ENCODE measurements at regions not wholly inside any gene's neighbourhood (a gene's known extent, or its start where the extent isn't known, plus 50 kb on each side); places are given as distances from the start of the nearest gene placed in this dataset.

DNA sequence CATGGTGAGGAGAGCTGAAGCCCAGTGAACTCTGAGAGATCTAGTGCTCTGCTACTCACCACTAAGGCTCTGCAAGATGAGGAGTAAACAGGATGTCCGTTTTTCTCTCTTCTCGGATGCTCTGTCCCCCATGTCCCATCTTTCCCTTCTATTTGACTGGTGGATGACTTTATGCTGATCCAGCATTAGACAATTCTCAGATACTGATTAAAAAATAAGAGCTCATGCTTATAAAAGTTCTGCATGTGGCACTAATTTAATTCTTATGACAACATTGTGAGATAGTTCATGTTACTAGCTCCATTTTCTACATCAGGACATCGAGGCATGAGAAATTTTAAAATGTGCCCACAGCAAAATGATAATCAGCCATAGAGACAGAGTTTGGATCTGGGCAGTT is 77.0 kb downstream of the HMHB1 start:
- Histone ChIP-seq H3K27ac (ENCODE audit: low read depth, low read length, poor library complexity, severe bottlenecking) (no peak overlapping the region), H3K4me3 (ENCODE audit: low read depth, low read length, poor library complexity, severe bottlenecking) (no peak overlapping the region), H3K36me3 (ENCODE audit: insufficient read depth, low read length, poor library complexity, severe bottlenecking) (no peaks in the 10 kb centered on the region), H3K27me3 (replicated peaks; ENCODE audit: insufficient read depth, low read depth, low read length, poor library complexity) (no peaks in the 10 kb centered on the region), H3K4me1 (ENCODE audit: insufficient read depth, low read length, poor library complexity, severe bottlenecking) (peaks cover 15% of the 10 kb centered on the region), H3K9me3 (ENCODE audit: low read depth, low read length, poor library complexity, severe bottlenecking) (no peaks in the 10 kb centered on the region)
- BruUV-seq (replicated peaks), result no TSS peak
- CTCF ChIA-PET, result no interaction called here
- no peak for TF ChIP-seq EZH2 (IDR thresholded peaks at IDR 0.05; ENCODE audit: borderline replicate concordance, low read depth, low read length, poor library complexity, severe bottlenecking)
- TF ChIP-seq, protein P1, sequence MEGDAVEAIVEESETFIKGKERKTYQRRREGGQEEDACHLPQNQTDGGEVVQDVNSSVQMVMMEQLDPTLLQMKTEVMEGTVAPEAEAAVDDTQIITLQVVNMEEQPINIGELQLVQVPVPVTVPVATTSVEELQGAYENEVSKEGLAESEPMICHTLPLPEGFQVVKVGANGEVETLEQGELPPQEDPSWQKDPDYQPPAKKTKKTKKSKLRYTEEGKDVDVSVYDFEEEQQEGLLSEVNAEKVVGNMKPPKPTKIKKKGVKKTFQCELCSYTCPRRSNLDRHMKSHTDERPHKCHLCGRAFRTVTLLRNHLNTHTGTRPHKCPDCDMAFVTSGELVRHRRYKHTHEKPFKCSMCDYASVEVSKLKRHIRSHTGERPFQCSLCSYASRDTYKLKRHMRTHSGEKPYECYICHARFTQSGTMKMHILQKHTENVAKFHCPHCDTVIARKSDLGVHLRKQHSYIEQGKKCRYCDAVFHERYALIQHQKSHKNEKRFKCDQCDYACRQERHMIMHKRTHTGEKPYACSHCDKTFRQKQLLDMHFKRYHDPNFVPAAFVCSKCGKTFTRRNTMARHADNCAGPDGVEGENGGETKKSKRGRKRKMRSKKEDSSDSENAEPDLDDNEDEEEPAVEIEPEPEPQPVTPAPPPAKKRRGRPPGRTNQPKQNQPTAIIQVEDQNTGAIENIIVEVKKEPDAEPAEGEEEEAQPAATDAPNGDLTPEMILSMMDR (conservative IDR thresholded peaks at IDR 0.05; ENCODE audit: low read depth, low read length), result no peak
- no peak for DNase-seq (ENCODE audit: low spot score)
- intact Hi-C loops (cut with micrococcal nuclease; ENCODE audit: unreplicated experiment), result no loop called here
- POLR2A ChIA-PET (ENCODE audit: low non-redundant PET), result interaction anchor here (0.8 kb wide), 1 partner anchor 50 kb away, joined by 7 read pairs; no protein-coding TSS in a partner anchor

DNA sequence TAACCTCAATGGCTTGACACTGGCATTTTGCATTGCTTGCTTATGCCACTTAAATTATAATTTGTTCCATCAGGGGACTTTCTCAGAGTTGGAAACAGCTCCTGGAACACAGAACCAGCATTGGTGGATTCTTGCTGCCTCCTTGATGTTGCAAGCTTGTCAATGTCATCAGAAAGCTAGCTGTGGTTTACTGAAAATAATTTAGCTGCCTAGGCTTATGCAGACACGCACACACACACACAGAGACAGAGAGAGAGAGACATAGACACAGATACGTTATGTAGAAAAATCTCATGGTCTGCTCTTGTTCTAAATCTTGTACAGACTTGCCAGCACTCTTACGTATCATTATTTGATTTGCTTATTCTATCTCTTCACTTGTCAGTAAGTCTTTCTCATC is 78.0 kb downstream of the HMHB1 start:
- POLR2A ChIA-PET (ENCODE audit: low non-redundant PET), result interaction anchor here (0.6 kb wide), 1 partner anchor 481 kb away, joined by 3 read pairs; no protein-coding TSS in a partner anchor

DNA sequence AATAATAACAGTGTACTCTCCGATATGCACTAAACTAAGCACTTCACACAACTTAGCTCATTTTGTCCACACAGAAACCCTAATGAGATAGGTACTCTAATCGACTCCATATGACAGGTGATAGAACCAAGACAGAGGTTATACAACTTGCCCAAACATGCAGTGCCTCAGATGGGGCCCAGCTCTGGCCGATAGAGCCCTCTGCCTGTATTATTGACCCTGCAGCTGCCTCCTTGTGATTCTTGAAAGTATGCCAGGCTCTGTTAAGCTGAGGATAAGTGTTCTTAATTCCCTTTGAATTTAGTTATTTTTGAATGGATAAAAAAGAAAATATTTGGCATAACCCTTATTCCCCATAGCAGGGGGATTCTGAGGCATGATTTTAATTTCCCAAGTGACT is 78.5 kb downstream of the HMHB1 start:
- BruUV-seq (replicated peaks), result no TSS peak
- TF ChIP-seq, protein P1 (conservative IDR thresholded peaks at IDR 0.05; ENCODE audit: low read depth, low read length), result no peak
- TF ChIP-seq EZH2 (IDR thresholded peaks at IDR 0.05; ENCODE audit: borderline replicate concordance, low read depth, low read length, poor library complexity, severe bottlenecking), result no peak
- H3K4me1 ChIP-seq (ENCODE audit: insufficient read depth, low read length, poor library complexity, severe bottlenecking), result peaks cover 15% of the 10 kb centered on the region
- H3K27ac ChIP-seq (ENCODE audit: low read depth, low read length, poor library complexity, severe bottlenecking), result no peak overlapping the region
- intact Hi-C loops (cut with micrococcal nuclease; ENCODE audit: unreplicated experiment), result no loop called here
- no peaks in the 10 kb centered on the region for H3K36me3 ChIP-seq (ENCODE audit: insufficient read depth, low read length, poor library complexity, severe bottlenecking)
- CTCF ChIA-PET, result no interaction called here
- H3K4me3 ChIP-seq (ENCODE audit: low read depth, low read length, poor library complexity, severe bottlenecking), result no peak overlapping the region
- no peaks in the 10 kb centered on the region for H3K27me3 ChIP-seq (replicated peaks; ENCODE audit: insufficient read depth, low read depth, low read length, poor library complexity)
- no peak for DNase-seq (ENCODE audit: low spot score)
- POLR2A ChIA-PET (ENCODE audit: low non-redundant PET), result no interaction called here
- no peaks in the 10 kb centered on the region for H3K9me3 ChIP-seq (ENCODE audit: low read depth, low read length, poor library complexity, severe bottlenecking)

More for the DNA sequence above, 78.0 kb downstream of the HMHB1 start:
- no peak overlapping the region for H3K4me3 ChIP-seq (ENCODE audit: low read depth, low read length, poor library complexity, severe bottlenecking)
- no peak overlapping the region for H3K27ac ChIP-seq (ENCODE audit: low read depth, low read length, poor library complexity, severe bottlenecking)
- intact Hi-C loops (cut with micrococcal nuclease; ENCODE audit: unreplicated experiment), result no loop called here
- H3K27me3 ChIP-seq (replicated peaks; ENCODE audit: insufficient read depth, low read depth, low read length, poor library complexity), result no peaks in the 10 kb centered on the region
- TF ChIP-seq, protein P1 (conservative IDR thresholded peaks at IDR 0.05; ENCODE audit: low read depth, low read length), result no peak
- no peak for TF ChIP-seq EZH2 (IDR thresholded peaks at IDR 0.05; ENCODE audit: borderline replicate concordance, low read depth, low read length, poor library complexity, severe bottlenecking)
- H3K36me3 ChIP-seq (ENCODE audit: insufficient read depth, low read length, poor library complexity, severe bottlenecking), result no peaks in the 10 kb centered on the region
- H3K4me1 ChIP-seq (ENCODE audit: insufficient read depth, low read length, poor library complexity, severe bottlenecking), result peaks cover 15% of the 10 kb centered on the region
- H3K9me3 ChIP-seq (ENCODE audit: low read depth, low read length, poor library complexity, severe bottlenecking), result no peaks in the 10 kb centered on the region
- DNase-seq (ENCODE audit: low spot score), result no peak
- BruUV-seq (replicated peaks), result no TSS peak
- CTCF ChIA-PET, result no interaction called here
